T-helper 9 cell (primary cell): ENCODE measurements at regions not wholly inside any gene's neighbourhood (a gene's known extent, or its start where the extent isn't known, plus 50 kb on each side); places are given as distances from the start of the nearest gene placed in this dataset.
"Not testable (repeated sequence)": the region's sequence is repeated elsewhere in the genome, so short reads cannot be mapped to it uniquely, and the experiment has no call there.

ENCODE experiments used
- DNase-seq: peaks from one replicate; pipeline ENCODE4 v3.0.0-alpha.2; 2020

- DNase-seq, result no peak
Measured at GRCh38 chr6:130725551-130725950, 101.7 kb upstream of the SMLR1 start.

DNA sequence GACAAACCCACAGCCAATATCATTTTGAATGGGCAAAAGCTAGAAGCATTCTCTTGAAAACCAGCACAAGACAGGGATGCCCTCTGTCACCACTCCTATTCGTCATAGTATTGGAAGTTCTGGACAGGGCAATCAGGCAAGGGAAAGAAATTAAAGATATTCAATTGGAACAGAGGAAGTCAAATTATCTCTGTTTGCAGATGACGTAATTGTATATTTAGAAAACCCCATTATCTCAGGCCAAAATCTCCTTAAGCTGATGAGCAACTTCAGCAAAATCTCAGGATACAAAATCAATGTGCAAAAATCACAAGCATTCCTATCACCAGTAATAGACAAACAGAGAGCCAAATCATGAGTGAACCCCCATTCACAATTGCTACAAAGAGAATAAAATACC, 99.1 kb upstream of the SMLR1 start:
- not testable (repeated sequence) for DNase-seq

- no peak for DNase-seq
Measured at GRCh38 chr6:130730600-130730999, 96.6 kb upstream of the SMLR1 start.

- no peak for DNase-seq
Measured at GRCh38 chr6:130734161-130734560, 93.0 kb upstream of the SMLR1 start.

DNA sequence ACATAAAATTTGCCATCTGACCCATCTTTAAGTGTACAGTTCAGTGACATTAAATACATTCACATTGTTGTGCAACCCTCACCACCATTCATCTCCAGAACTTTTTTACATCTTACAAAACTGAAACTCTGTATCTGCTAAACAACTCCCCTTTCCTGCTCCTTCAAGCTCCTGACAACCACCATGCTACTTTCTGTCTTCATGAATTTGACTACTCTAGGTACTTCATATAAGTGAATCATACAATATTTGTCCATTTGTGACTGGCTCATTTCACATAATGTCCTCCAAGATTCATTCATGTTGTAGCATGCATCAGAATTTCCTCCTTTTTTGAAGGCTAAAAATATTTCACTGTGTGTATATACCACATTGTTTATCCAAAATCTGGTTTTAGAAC, 86.9 kb upstream of the SMLR1 start:
- DNase-seq, result no peak

- DNase-seq, result no peak
Measured at GRCh38 chr6:130742131-130742681, 85.0 kb upstream of the SMLR1 start.

GRCh38 chr6:130743175-130743574, 84.0 kb upstream of the SMLR1 start:
- DNase-seq, result no peak

DNA sequence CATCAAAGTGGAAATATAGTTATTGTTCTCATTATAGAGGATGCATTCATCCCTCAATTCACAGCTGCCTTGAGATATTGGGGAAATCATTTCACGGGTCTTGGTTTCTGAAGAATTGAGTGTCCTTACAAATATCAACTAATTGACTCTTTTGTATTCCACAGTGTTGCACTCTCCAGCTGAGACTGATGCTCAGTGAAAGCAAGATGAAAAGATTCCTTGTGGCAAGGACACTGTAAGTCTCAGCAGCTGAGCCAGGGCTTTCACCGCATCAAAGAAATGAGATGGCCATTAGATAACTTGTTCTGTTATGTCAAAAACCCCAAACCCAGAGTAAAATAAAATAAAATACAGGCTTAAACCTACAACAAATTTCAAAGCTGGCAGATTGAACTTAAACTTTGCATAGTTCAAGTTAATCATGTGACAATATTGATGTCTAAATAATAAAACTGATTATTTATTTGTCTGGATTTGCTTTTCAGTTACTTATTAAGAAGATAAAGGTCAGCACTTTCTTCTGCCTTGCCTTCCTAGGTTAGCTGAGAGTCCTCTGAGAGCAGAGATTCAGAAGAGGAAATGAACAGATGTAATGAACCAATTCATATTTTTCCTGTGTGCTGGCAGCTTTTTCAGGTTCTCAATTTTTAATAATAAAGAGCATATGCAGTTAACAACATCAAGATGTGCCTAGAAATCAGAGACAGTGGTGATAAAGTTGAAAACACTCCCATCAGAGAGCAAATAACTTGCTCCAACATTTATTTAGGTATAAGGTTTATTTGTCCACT, 82.4 kb upstream of the SMLR1 start:
- no peak for DNase-seq

DNA sequence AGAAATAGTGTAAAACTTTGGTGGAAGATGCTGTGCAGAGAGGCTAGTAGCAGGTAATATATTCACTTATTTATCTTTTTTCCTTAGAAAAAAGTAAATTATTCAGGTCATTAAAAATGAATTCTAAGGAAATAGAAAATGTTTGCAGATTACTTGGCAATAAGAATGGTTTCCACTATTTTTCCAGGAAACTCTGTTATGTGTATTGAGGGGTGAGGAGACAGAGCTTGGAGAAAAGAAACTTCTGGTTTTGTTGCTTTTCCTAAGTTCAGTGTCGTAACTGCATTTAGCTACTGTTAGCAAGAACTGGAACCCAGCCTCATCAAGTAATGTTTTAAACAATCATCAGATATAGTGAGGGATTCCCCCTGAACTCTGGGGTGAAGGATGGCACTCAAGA, 79.2 kb upstream of the SMLR1 start:
- DNase-seq, result no peak

GRCh38 chr6:130749402-130749801, 77.8 kb upstream of the SMLR1 start:
- no peak for DNase-seq

- DNase-seq, result no peak
Measured at GRCh38 chr6:130752267-130752666, 74.9 kb upstream of the SMLR1 start.

GRCh38 chr6:130754786-130755367, 72.3 kb upstream of the SMLR1 start:
- no peak for DNase-seq

DNA sequence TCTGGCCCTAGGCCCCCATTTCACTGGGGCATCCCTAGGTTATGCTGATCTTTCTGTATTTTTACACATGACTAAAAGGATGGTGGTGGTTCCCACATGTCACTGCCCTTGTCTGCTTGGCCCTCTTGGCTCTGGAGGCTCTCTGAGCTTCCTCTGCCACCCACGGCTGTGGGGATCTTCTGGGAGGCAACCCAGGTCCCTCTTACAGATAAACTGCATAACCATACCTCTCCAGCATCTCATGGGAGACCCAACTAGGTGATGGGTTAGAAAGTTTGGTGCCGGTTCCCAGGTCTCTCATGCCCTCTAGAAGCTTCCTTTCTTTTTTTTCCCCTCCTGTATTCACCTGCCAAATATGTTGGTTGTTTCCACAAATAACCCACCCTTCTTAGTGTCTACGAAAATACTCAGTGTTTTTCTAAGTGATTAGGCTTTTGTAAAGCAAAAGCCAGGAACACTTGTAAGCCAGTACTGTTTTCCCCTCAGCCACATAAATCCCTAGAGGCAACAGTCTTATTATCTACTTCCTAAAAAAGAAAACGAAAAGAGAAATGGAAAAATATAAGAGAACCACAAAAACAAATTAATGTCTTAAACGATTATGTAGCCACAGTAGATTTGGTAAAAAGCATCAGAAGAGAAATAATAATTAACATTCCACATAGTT, 71.7 kb upstream of the SMLR1 start:
- no peak for DNase-seq

DNA sequence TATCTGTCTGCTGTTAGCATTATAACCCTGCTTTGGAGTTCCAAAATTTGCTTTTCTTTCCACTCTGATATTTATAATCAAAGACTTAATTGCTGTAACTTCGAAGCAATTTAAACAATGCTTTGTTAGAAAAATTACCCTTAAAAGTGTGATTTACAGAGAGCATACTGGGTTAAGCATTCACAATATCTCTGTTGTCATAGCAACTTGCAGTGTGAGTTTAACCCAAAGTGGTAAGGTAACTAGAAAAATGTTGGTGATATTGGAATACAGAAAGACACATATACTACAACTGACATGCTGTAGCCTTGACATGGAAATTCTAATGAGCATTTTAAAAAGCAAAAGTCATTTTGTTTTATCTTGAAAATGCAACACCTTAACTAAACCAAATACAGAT, 70.4 kb upstream of the SMLR1 start:
- no peak for DNase-seq

DNA sequence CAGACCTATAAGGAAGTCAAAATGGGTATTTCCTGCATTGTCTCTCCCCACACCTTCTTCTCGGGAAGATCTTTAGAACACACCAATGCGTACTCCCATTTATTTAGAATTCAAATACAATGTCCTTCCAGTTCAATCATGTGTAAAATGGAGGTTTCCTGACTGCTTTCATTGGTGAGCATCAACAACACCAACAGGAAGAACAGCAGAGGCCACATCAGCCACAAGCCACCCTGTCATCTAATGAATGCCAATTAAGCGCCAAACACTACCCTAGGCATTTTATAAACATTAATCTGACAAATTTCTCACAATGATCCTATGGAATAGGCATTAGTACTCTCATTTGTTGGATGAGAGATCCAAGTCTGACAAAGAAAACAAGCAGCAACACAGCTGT, 68.4 kb upstream of the SMLR1 start:
- DNase-seq, result no peak

GRCh38 chr6:130760006-130760405, 67.2 kb upstream of the SMLR1 start:
- DNase-seq, result no peak

- DNase-seq, result no peak
Measured at GRCh38 chr6:130761286-130761685, 65.9 kb upstream of the SMLR1 start.

- no peak for DNase-seq
Measured at GRCh38 chr6:130765181-130765727, 62.0 kb upstream of the SMLR1 start.

DNA sequence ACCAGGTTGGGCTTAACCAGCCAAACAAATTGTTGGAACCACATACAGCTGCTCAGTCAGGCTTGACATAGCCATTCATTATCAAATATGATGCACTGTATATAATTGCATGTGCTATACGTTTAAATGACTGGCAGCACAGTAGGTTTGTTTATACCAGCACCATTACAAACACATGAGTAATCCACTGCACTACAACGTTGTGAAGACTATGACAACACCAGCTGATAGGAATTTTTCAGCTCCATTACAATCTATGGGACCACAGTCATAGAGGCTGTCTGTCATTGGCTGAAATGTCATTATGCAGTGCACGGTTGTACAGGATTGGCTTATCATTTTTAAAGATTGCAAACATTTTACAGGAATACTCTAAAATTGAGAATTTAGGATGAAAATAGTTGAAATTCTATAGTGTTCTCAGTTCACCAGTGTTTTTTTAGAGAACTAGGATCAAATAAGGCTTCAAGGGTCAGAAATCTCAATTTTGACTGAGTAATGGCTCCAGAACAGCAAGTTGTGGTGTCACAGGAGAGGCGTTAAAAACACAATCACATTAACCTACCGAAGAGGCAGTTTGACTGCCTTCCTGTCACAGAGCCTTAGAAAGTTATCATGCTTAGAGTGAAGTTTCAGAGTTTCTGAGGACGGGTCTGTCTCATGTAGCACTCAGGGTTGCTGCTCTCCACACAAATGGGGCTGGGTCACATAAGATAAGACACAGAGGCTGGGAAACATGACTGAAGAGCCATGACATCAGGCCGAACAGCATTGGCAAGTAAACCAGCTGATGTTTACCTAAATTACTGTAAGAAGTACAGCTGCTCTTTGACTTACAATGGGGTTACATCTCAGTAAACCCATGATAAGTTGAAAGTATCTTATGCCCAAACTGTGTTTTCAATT, 60.7 kb upstream of the SMLR1 start:
- no peak for DNase-seq

DNA sequence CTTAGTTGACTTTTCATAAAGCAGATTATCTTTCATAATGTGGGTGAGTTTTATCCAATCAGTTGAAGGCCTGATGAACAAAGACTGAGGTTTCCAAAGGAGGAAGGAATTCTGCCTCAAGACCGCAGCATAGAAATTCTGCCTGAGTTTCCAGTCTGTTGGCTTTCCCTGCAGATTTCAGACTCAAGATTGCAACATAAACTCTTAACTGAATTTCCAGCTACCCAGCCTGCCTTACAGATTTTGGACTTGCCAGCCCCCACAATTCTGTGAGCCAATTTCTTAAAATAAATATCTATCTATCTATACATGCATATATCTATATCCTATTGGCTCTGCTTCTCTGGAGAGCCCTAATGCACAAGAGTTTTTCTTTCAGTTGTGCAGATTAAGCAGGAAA, 57.3 kb upstream of the SMLR1 start:
- no peak for DNase-seq

GRCh38 chr6:130771741-130772140, 55.5 kb upstream of the SMLR1 start:
- no peak for DNase-seq

GRCh38 chr6:130773860-130774259, 53.3 kb upstream of the SMLR1 start:
- no peak for DNase-seq
